ENCODE measurements at regions not wholly inside any gene's neighbourhood (a gene's known extent, or its start where the extent isn't known, plus 50 kb on each side); places are given as distances from the start of the nearest gene placed in this dataset.

DNA sequence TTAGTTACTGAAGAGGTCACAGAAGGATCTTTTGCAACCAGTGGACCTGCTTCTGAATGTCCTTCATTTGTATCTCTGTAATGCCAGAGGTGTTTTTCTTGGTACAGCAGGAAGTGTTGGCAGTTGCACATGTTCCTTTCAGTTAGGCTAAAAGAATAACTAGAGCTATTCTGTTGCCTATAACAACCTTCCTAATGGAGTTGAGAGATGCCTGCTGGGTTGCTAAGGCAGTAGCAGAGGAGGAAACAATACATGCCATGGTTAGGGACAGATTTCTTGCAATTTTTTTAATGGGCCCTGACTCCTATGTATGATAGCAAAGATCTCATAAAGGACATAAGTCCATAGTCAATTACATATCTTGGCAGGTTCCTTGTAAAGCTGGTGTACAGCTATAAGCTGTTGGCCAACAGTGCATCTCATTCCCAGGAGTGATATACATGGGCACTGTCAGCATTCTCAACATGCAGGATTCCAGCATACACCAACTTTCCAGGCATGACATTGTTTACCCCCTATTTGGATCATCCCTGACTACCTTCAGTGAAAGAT lies 556.6 kb downstream of the CCER1 start:
- TF ChIP-seq GATA2 (IDR thresholded peaks at IDR 0.05; ENCODE audit: low read depth, low read length) (no peak), GATA3 (IDR thresholded peaks at IDR 0.05; ENCODE audit: low read depth, low read length) (no peak)

All from SH-SY5Y (cell line).